ENCODE measurements at regions not wholly inside any gene's neighbourhood (a gene's known extent, or its start where the extent isn't known, plus 50 kb on each side); places are given as distances from the start of the nearest gene placed in this dataset.

DNA sequence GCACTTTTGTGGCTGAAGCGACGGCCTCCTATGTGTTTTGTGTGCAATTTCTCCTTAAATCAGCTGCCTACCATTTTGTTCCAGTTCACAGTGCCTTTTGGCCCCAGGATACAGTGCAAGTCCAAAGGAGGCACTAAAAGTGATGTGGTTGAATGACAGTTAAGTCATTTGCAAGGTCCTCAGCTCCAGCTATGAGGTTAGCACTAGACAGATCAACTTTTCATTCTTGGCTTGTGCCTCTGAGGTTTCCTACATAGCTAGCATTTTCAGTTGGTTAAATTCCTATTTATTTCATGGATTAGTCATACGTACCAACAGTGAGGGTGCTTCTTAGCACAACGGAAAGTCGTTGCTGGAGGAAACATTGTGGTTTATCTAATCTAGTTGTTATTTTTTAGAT lies 59.3 kb upstream of the NTPCR start:
- peak; percentile 64 for DNase-seq (ENCODE audit: insufficient read length, low spot score)
- FAIRE-seq: no peak

GRCh38 chr1:232891656-232892317 lies 58.6 kb upstream of the NTPCR start:
- FAIRE-seq (no peak), DNase-seq (ENCODE audit: insufficient read length, low spot score) (no peak)

DNA sequence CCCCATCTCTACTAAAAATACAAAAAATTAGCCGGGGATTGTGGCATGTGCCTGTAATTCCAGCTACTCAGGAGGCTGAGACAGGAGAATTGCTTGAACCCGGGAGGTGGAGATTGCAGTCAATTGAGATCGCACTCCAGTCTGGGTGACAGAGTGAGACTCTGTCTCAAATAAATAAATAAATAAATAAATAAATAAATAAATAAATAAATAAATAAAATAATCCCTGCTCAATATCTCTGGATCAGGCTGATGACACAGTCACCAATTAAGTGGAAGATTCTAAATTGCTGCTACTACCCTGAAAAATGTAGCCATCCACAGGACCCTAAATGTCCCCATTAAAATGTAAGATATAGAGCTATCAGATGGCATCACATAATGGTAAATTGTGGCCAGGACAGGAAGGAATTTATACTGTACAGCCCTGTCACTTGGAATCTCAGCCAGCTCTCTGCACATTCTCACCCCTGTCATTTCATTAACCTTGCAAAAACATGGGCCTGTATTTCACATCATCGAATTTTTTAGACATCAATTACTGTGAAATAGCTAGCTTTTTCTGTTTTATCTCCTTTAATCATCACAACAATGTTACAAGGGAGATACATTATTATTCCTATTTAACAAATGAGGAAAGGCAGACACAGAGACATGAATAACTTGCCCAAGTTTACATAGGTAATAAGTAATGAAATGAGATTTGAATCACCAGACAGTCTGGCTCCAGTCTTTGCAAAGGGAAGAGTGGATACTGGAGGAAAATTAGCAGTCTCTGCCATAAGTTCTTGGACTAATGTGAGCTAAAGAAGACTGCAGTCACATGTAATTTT lies 56.7 kb upstream of the NTPCR start:
- DNase-seq (ENCODE audit: insufficient read length, low spot score) (no peak), FAIRE-seq (no peak)

DNA sequence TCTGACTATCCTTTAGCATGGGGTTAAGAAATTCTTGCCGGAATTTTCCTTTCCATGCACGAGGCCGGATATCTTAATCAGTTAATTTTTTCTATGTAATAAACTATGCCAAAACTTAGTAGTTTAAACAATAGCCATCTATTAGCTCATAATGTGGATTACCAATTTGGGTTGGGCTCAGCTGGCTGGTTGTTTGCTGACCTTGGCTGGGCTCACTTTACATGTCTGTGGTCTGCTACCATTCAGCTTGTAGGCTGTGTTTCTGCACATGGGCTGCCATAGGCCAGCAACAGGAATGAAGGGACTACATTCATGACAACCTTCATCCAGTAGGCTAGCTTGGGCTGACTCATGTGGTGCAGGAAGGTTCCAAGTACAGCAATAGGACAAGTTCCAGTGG lies 56.0 kb upstream of the NTPCR start:
- DNase-seq (ENCODE audit: insufficient read length, low spot score) (no peak), FAIRE-seq (no peak)

DNA sequence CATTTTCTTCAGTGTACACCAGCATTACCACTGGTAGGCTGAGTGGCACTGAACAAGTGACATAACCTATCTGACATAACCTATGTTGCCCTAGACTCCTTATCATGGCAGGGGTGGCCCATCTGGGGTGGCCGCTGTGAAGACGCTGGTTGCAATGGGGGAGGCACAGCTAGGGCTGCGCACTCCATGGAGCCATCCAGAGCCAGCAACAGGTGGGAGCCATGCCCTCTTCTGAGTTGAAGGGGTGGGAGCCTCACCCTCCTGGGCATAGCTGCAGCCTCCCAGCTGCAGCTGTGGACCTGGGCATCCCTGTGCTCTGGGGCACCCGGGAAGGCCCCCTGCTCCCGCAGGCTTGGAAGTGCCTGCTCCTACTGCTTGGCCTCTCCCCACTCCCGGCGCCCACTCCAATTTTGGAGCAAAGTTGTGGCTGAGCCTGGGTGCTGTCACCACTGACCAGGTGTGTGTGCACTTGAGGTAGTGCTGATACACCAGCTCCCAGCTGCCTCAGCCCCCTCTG lies 52.4 kb upstream of the NTPCR start:
- DNase-seq (ENCODE audit: insufficient read length, low spot score): no peak
- no peak for FAIRE-seq

GRCh38 chr1:232899268-232899667 lies 51.1 kb upstream of the NTPCR start:
- DNase-seq (ENCODE audit: insufficient read length, low spot score): no peak
- FAIRE-seq: no peak

GRCh38 chr1:232899839-232900238 lies 50.6 kb upstream of the NTPCR start:
- FAIRE-seq: no peak
- no peak for DNase-seq (ENCODE audit: insufficient read length, low spot score)

Measured in HTR-8/SVneo (cell line).